Prostate gland (tissue), 2 donors: ENCODE measurements at regions not wholly inside any gene's neighbourhood (a gene's known extent, or its start where the extent isn't known, plus 50 kb on each side); places are given as distances from the start of the nearest gene placed in this dataset.

Experiments used
- POLR2A ChIP-seq: fragments of 450-650 bp; IDR thresholded peaks from one replicate; pipeline ENCODE4 v1.6.1; 2016; ENCODE audit warnings: antibody characterized with exemption, mild to moderate bottlenecking
- POLR2AphosphoS5 ChIP-seq: sonication (generic); formaldehyde crosslinking; IDR thresholded peaks from one replicate; pipeline ENCODE4 v1.6.1; 2017; ENCODE audit warnings: antibody characterized with exemption
- TF ChIP-seq, protein P1 (sequence below), 4 experiments: fragments of 200-600 bp in 2 of 4; fragments of 450-650 bp in 2 of 4; sonication (generic) in 2 of 4; IDR thresholded peaks; 1 replicate in 3 of 4; 2 replicates in 1 of 4; pipeline ENCODE4 v1.5.1; 2016 to 2019; ENCODE audit warnings: antibody characterized with exemption in 4 of 4, mild to moderate bottlenecking in 2 of 4, moderate library complexity in 2 of 4

DNA sequence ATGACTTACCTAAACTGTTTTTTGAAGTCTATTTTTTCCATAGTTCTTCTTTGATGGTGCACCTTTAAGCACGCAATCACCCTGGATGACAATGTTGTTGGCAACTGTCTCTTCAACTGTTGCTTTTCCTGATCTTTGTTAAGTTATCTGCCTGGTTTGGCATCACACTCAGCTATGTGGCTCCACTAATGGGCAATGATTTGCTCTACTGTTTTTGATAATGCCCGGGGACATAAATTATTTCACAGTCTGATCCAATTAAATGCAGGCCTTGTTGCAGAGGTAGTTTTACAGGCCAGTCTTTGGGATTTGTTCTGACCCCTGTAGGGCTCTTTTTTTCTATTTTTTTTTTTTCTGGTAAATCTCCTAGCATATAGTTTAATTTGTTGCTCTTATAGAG is 436.3 kb downstream of the ZNF385D start:
- TF ChIP-seq POLR2A, result no peak
- TF ChIP-seq, protein P1, sequence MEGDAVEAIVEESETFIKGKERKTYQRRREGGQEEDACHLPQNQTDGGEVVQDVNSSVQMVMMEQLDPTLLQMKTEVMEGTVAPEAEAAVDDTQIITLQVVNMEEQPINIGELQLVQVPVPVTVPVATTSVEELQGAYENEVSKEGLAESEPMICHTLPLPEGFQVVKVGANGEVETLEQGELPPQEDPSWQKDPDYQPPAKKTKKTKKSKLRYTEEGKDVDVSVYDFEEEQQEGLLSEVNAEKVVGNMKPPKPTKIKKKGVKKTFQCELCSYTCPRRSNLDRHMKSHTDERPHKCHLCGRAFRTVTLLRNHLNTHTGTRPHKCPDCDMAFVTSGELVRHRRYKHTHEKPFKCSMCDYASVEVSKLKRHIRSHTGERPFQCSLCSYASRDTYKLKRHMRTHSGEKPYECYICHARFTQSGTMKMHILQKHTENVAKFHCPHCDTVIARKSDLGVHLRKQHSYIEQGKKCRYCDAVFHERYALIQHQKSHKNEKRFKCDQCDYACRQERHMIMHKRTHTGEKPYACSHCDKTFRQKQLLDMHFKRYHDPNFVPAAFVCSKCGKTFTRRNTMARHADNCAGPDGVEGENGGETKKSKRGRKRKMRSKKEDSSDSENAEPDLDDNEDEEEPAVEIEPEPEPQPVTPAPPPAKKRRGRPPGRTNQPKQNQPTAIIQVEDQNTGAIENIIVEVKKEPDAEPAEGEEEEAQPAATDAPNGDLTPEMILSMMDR (IDR thresholded peaks at IDR 0.05), result no peak
- no peak for TF ChIP-seq POLR2AphosphoS5
